ENCODE measurements at regions not wholly inside any gene's neighbourhood (a gene's known extent, or its start where the extent isn't known, plus 50 kb on each side); places are given as distances from the start of the nearest gene placed in this dataset.

GRCh38 chr3:63022114-63022513, 146.9 kb upstream of the CADPS start:
- CTCF ChIA-PET (ENCODE audit: low intra/inter-chr PET ratio, low total read pairs): no interaction called here
- POLR2A ChIA-PET: no interaction called here
- Histone ChIP-seq H3K4me2 (ENCODE audit: low read depth, low read length) (no peak overlapping the region), H3K9ac (ENCODE audit: insufficient read depth, low read depth, low read length) (no peak overlapping the region), H3K36me3 (replicated peaks in 1 of 2; ENCODE audit: control insufficient read depth in 1 of 2, insufficient read depth in 2 of 2, low read length in 2 of 2) (no peaks in the 10 kb centered on the region), H3K79me2 (ENCODE audit: insufficient read depth, low read length) (no peaks in the 10 kb centered on the region), H3K4me1 (ENCODE audit: insufficient read depth, low read length) (no peaks in the 10 kb centered on the region), H4K20me1 (ENCODE audit: insufficient read depth, low read length) (no peaks in the 10 kb centered on the region), H3K9me3 (ENCODE audit: low read length) (no peaks in the 10 kb centered on the region), H3K27me3 (ENCODE audit: control insufficient read depth in 1 of 2, insufficient read depth in 2 of 2, low read length in 2 of 2) (no peaks in the 10 kb centered on the region), H3K27ac (ENCODE audit: extremely low read length, insufficient read depth, low read length) (no peak overlapping the region), H3K4me3 (replicated peaks in 1 of 3; ENCODE audit: insufficient read depth in 1 of 3, low read depth in 2 of 3, low read length in 3 of 3) (no peak overlapping the region), H2AFZ (ENCODE audit: low read length) (no peak overlapping the region)
- ATAC-seq: no peak
- WGBS (ENCODE audit: low lambda C conversion rate): 1% methylated on average over 2 of the region's 2 CpGs
- TF ChIP-seq ZNF441 (CRISPR knock-in tag; IDR thresholded peaks at IDR 0.05; ENCODE audit: borderline replicate concordance): no peak
- TF ChIP-seq TCF7 (IDR thresholded peaks at IDR 0.05; ENCODE audit: low read depth): no peak
- TF ChIP-seq HIC2 (CRISPR knock-in tag; IDR thresholded peaks at IDR 0.05; ENCODE audit: low read depth): no peak
- no peak for TF ChIP-seq MLLT10 (CRISPR knock-in tag; IDR thresholded peaks at IDR 0.05)
- TF ChIP-seq ZNF781 (CRISPR knock-in tag; IDR thresholded peaks at IDR 0.05; ENCODE audit: borderline replicate concordance, not compliant biosample characterization): no peak
- no peak for TF ChIP-seq NFIC (IDR thresholded peaks at IDR 0.05; ENCODE audit: low read length)
- no peak for TF ChIP-seq SKI (IDR thresholded peaks at IDR 0.05; ENCODE audit: partially characterized antibody)
- TF ChIP-seq ZNF10 (CRISPR knock-in tag; IDR thresholded peaks at IDR 0.05; ENCODE audit: borderline replicate concordance, low read depth): no peak
- no peak for TF ChIP-seq MIER2 (CRISPR knock-in tag; IDR thresholded peaks at IDR 0.05)
- no peak for TF ChIP-seq ZBTB3 (CRISPR knock-in tag; IDR thresholded peaks at IDR 0.05; ENCODE audit: borderline replicate concordance, low read depth)
- no peak for TF ChIP-seq PHF21A (CRISPR knock-in tag; IDR thresholded peaks at IDR 0.05)
- no peak for TF ChIP-seq CENPT (CRISPR knock-in tag; IDR thresholded peaks at IDR 0.05; ENCODE audit: low read depth)
- TF ChIP-seq ZNF343 (CRISPR knock-in tag; IDR thresholded peaks at IDR 0.05): no peak
- no peak for TF ChIP-seq UBTF (CRISPR knock-in tag; IDR thresholded peaks at IDR 0.05)
- in situ Hi-C loops (cut with HindIII; ENCODE audit: extremely low pct_ligation_motif_present, low pct_unique_long_range_greater_than_20kb): no loop called here
- intact Hi-C loops (cut with micrococcal nuclease; ENCODE audit: unreplicated experiment): no loop called here
- no peak for FAIRE-seq
- DNase-seq (ENCODE audit: low spot score): no peak
- BruUV-seq (replicated peaks): no TSS peak
